Prostate gland (tissue), 2 donors: ENCODE measurements at regions not wholly inside any gene's neighbourhood (a gene's known extent, or its start where the extent isn't known, plus 50 kb on each side); places are given as distances from the start of the nearest gene placed in this dataset.

Experiments
- POLR2A ChIP-seq: fragments of 450-650 bp; IDR thresholded peaks from one replicate; pipeline ENCODE4 v1.6.1; 2016; ENCODE audit warnings: antibody characterized with exemption, mild to moderate bottlenecking
- POLR2AphosphoS5 ChIP-seq: sonication (generic); formaldehyde crosslinking; IDR thresholded peaks from one replicate; pipeline ENCODE4 v1.6.1; 2017; ENCODE audit warnings: antibody characterized with exemption
- TF ChIP-seq, protein P1 (sequence below), 4 experiments: fragments of 200-600 bp in 2 of 4; fragments of 450-650 bp in 2 of 4; sonication (generic) in 2 of 4; IDR thresholded peaks; 1 replicate in 3 of 4; 2 replicates in 1 of 4; pipeline ENCODE4 v1.5.1; 2016 to 2019; ENCODE audit warnings: antibody characterized with exemption in 4 of 4, mild to moderate bottlenecking in 2 of 4, moderate library complexity in 2 of 4

DNA sequence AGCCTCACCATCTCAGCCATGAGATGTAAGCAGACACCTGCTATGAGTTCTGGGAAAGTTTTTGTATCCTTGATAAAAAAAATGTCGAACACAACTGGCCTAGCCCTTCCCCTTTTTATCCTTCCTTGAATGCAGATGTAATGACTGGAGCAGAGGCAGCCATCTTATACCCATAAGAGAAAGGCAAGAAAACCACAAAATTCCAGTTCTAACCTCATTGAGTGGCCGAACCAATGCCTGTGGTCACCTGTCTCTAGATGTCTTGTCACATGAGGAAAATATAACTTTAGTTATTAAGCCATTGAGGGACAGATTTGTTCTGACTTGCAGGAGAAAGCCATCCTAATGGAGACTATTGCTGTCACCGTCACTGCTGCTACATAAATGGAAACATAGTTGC lies 80.4 kb upstream of the SLC6A6 start:
- TF ChIP-seq, protein P1, sequence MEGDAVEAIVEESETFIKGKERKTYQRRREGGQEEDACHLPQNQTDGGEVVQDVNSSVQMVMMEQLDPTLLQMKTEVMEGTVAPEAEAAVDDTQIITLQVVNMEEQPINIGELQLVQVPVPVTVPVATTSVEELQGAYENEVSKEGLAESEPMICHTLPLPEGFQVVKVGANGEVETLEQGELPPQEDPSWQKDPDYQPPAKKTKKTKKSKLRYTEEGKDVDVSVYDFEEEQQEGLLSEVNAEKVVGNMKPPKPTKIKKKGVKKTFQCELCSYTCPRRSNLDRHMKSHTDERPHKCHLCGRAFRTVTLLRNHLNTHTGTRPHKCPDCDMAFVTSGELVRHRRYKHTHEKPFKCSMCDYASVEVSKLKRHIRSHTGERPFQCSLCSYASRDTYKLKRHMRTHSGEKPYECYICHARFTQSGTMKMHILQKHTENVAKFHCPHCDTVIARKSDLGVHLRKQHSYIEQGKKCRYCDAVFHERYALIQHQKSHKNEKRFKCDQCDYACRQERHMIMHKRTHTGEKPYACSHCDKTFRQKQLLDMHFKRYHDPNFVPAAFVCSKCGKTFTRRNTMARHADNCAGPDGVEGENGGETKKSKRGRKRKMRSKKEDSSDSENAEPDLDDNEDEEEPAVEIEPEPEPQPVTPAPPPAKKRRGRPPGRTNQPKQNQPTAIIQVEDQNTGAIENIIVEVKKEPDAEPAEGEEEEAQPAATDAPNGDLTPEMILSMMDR (IDR thresholded peaks at IDR 0.05): no peak
- TF ChIP-seq POLR2A (no peak), POLR2AphosphoS5 (no peak)
